NCI-H226 (cell line): ENCODE measurements at regions not wholly inside any gene's neighbourhood (a gene's known extent, or its start where the extent isn't known, plus 50 kb on each side); places are given as distances from the start of the nearest gene placed in this dataset.

Source experiments
- DNase-seq: peaks from one replicate; pipeline ENCODE4 v3.0.0-alpha.2; 2015

DNA sequence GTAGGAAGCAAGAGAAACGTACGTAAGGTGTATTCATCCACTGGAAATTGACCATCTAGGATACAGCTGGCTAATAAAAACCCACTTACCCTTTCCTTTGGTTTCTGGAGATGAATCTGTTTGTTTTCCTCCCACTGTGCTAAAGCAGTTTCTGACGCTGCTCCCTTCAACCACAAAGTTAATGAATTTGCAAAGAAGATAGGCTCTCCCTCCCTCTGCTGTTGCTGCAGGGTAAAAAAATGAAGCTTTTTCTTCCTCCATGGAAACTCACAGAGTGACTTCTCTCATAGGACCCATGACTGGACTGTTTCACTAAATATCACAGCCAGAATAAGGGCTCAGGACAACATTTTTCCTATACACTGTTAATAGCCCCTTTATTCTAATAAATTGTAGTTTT, 172.1 kb upstream of the LRRN1 start:
- no peak for DNase-seq

DNA sequence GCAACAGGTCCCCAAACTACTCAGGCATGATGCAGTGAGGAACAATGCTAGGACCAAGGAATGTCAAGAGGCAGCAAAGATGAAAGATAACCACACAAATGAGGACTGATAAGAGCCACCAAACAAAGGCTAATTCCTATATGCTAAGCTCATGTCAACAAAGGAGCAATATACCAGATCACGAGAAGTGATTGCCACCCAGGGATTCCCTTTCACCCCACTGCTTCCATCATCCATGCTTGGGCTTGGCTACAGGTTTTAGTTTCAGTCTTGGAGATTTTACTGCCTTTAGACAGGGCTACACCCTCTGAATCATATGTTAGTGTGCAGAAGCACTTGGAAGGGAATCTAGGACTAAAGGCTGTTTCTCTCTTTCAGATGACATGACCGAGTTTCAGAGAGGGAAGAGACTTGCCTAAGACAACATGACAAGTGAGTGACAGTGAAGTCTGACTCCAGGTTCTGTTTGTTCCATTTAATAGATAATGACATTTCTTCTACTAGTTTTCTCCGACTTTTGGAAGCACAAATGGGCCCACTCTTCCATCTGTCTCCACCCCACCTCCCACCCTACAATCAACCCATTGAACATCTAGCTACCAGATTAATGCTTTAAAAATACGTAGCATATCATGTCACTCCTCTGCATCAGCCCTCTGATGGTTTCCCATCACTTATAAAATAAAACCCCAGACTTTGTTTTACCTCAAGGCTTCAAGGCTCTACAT, 173.5 kb upstream of the LRRN1 start:
- DNase-seq, result peak; percentile 3

DNA sequence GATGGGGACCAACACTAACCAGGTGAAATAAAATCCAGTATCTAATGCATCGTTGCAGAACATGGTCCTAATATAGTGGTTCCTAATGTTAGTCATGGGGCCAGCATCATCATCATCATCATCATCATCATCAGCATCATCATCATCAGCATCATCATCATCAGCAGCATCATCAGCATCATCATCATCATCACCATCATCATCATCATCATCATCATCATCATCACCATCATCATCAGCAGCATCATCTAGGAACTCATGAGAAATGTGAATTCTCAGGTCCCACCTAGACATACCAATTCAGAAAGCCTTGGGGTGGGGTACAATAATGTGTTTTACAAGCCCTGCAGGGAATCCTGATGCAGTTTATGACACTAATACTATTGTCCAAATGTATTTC, 179.4 kb upstream of the LRRN1 start:
- DNase-seq, result no peak

DNA sequence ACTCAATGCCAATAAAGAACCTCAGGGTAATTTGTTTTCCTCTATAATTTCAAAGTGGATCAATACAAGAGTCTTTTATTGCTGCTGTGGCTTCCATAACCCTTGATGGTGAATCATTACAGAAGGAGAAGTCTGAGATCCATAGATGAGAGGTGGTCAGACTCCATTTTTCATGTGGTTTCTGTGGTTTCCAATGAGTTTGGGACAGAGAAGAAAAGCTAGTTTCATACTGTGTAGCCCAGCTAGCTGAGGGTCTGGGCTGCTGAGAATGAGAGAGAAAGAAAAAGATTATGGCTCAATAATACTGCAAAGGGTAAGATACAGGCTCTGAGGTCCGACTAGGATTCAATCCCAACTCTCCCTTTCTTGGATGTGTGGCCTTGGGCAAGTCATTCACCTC, 180.6 kb upstream of the LRRN1 start:
- no peak for DNase-seq

DNA sequence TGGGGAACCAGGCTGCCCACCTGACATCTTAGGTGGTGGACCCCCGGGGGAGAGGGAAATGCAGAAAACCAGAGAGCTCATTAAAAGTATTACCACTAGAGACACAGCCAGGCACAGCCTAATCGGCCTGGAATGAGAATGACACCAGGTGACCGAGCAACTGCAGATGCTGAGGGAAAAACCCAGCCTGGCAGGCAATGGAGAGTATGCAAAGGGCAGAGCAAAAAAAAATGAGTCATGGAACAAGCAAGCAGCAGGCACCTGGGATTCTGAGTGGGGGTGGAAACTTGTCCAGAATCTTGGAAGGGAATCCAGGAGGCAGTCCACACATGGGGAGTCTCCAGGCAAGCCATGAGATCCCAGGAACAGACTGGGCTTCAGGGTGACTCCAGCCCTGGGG, 183.7 kb upstream of the LRRN1 start:
- DNase-seq, result peak; percentile 35

DNA sequence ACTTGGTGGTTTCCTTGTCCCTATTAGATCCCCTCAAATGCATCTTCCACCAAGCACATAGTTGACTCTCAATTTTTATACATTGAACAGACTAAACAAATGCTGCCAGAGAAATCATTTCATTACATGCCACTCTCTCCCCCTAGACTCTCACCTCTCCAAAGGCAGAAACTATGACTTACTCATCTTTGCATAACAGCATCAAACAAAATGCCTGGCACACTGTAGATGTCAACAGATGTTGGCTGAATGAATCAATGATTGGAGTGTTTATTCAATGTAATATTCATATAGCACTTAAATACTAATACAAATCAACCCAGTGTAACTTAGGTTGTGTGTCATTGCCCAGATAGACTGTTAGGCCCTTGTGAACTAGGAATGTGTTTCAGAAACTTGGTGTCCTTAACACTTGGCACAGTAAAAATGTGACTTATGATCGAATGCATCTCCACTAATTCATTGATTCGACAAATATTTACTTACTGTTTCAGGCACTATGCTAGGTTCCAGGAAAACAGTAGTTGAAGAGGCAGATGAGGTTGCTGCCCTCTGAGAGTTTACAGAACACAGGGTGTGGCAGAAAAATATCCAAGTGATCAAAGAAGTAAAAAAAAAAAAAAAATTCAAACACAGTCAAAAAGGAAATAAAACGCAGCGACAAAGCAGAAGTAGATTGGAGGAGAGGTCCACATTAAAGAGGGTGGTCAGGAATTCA, 188.5 kb upstream of the LRRN1 start:
- DNase-seq, result no peak

DNA sequence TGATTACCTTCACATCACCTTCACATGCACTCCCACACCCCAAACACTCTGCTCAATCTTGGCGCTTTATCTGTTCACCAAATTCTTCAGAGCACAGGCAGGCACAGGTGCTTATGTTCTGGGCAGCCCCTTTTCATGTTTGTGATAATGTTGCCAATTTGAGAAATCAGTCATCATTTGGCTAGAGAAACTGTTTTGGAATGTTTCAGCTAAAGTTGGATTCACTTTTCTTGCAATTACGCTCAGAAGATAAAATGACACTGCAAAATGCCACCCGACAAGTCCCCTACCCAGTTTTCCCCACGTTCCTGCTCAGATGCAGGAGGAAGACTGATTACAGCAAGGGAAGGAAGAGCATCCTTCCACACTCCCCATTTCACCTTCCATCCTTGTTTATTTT, 192.9 kb upstream of the LRRN1 start:
- DNase-seq, result no peak

DNA sequence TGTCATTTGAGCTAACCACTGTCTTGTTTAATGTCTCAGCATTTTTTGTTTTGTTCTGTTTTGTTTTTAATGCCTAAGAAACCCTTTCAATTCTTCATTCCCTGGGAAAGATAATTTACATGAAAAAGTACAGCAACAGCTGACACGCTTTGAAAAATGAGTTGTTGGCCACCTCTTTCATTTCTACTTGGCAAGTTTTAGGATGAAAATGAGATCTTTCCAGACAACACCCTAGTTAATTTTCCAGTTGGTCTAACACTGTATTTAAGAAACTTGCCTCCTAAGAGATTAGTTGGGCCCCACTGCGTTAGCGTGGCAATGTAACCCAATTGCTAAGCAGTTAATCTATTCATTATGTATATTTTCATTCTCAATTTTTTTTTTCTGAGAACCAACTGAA, 194.0 kb upstream of the LRRN1 start:
- no peak for DNase-seq

DNA sequence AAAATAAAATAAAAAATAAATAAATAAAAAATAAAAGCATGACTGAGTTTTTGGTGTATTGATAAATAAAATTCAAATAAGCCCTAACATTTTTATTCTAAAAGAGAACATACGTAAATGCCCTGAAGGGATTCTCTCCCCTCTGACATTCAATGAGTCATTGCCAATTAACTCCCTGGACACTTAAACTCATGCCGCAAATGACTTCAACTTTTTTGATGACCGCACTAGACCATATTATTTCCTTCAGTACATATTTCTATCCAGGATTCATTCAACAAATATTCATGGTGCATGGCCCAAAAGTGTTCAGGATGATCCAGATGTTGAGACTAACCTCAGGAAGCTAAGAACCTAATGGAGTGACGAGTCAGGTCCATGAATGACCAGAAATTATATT, 195.9 kb upstream of the LRRN1 start:
- DNase-seq, result no peak

DNA sequence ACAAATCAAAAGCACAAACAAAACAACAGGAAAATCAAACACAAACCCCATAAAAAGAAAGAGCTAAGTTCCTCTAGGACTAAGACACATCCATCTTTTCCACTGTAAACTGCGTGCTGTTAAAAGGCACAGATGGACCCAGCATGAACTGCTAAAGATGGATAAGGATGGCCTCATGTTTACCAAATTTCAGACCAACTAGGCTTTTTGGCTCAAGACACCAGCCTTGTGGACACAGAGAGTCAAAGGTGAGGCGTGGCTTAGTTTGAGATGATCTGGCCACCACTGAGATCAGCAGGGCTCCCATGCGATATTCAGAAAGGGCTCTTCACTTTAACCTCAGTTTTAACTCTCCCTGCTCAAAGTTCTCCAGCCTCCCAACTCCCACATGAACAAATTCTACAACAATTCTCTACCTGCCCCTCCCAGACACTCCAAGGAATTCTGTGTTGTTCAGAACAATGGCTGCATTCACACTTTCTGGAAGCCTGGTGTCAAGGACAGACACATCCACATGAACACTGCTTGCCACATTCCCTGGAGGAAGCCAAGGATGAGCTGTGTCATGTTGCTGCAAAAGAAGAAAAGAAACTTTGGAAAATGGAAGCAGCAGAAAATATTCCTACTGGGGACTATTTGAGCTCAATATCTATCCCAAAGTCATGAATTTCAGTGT, 198.4 kb upstream of the LRRN1 start:
- no peak for DNase-seq

DNA sequence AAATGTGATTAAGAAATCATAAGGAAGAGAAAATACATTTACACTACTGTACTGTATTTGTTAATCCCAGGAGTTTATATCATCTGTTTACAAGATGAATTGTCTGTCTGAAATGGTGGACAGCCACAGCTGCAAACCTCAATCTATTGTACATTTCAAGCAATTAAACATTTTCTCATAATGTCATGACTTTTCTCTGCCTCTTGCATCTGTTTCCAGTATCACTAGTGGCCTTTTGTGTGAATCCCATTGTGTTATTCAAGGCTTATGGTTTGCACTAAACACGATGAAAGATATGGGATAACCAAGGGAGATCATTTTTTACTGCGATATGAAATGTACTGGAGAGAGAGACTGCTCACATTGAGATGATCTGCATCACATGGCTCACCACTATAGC, 200.2 kb upstream of the LRRN1 start:
- no peak for DNase-seq

DNA sequence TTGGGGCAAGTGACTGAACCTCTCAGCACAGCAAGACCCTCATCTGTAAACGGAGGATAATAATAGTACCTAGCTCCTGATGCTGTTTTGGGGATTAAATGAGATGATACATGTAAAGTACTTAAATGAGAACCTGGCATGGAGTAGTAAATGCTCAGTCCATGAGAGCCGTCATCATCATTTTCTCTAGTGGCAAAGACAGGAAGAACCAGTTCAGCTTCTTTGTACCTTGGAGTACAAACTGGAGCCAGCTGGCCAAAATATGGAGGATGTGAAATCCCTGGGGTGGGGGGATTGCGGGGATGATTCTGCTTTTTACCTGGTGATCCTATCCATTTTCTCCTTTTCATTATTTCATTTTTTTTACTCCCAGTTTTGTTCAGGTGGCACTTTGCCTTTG, 204.2 kb upstream of the LRRN1 start:
- DNase-seq, result no peak

DNA sequence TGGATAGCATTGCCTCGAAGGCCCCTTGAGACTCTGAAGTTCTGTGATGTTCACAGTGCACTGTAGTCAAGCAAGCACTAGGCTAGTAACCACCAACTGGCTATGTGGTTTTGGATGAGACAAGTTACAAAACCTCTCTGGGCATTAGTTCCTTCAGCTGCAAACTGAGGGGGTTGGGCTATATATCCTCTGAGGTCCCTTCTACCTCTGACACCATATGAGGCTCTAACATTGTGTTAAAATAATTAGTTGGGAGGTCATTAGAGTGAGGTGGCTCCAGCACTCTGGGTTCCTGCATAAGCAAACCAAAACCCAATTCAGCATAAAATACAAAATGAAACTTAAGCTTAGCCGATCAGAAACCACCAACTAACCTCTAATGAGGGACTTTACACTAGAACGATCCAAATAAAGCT, 209.5 kb upstream of the LRRN1 start:
- no peak for DNase-seq

DNA sequence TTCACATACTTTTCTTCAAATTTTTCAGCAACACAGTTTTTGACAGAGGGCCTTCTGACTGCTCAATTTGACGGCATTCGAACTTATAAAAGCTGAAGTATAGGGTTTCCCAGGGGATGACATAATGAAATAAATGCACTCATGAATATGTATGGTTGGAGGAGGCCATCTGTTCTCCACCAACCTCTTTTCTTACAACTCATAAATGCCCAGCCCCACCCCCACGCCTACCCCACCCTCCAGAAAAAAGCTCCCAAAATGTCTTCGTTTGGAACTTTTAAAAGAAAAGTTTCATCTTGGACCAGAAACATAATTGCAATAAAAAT, 211.6 kb upstream of the LRRN1 start:
- no peak for DNase-seq

DNA sequence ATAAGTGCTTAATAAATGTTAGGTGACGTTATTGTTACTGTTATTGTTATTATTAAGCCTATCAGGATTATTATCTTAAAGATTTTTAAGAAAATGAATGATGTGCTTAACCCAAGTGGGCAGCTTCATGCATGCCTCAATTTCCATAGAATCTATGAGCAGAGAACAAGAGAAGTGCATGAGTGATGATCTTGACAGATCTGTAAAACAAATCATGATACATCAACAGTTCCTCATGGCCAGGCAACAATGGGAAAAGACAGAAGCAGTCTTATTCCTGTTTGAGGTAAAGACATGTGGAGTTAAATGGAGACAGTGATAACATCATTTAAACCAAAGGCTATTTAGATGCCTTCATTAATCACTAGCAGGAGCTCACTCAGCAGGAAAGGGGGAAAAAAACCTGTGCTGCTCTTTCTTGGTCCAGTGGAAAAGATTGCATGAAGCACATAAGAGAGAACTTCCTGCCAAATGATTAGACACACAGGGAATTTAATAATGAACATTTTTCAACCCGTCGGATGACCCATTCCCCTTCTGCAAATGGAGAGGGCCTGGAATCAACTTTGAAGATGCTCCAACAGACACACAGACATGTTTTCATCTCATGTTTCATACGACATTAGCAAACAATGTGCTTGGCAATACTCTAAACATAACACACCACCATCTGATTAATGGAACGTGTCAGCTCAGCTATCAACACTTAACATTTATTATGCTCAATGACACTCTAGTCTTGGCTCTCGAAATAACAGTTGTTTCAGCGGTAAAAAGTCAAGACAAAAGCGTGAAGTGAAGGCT, 212.2 kb upstream of the LRRN1 start:
- DNase-seq, result no peak

DNA sequence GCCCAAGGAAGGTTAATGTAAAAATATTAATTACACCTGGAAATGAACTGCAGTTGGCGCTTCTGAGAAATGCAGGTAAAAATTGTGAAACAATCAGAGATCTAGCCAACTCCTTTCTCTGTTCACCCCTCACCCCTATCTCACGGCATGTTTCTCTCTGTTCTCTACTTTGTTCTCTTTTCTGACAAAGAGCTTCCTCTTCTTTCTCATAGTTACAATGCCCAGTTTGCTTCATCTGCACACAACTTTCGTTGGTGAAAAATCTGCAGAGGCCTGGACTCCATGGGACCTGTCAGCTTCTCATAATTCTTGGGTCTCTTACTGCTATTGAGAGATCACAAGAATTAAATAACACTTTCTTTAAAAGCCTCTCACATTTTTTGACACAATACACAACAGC, 212.9 kb upstream of the LRRN1 start:
- no peak for DNase-seq

DNA sequence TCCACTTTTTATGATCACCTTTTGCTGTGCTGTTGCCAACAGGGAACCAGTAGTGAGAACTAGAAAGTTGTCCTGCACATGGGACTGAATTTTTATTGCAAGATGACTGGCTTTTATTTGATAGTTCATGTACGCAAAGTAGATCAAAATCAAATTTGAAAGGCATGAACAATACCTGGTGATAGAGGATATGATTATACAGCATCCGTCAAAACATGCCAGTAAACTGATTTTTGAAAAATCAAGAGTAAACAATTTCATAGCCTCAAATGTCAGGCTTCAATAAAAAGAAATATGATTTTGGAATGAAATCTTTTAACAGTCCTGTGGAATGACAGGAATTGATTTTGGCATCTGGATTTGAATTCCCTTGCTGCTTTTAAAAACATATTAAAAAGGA, 219.6 kb upstream of the LRRN1 start:
- no peak for DNase-seq

DNA sequence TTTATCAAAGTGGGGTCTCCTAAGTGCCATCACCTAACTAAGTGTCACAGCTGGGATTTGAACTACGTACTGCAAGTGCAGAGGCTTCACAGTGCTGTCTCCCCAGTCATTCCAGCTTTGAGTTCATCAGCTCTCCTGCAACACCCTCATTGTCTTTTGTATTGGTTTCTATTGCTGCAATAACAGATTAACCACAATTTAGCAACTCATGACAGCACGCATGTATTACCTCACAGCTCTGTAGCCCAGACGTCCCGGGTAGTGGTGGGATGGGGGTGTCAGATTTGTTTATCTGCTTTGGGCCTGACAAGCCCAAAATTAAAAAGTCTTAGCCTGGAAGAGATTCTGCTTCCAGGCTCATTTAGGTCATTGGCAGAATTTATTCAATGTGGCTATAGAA, 220.5 kb upstream of the LRRN1 start:
- DNase-seq, result no peak

DNA sequence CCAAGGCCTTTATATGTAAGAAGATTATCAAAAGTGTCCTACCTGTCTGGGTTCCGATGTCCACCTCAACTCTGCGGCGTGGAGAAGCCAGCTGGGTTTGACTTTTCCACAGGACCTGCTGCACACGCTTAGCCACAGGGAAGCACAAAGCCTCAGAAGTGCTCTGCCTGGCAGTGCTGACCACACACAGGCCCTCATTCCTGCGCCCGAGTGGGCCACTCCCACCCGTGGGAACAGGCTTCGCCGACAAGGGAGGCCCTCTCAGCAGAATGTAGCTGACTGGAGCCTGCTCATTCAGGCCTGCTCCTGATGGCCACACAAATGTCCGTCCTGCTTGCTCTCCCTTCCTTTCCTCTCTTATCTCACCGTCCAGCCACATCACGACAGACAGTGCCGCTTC, 221.4 kb upstream of the LRRN1 start:
- no peak for DNase-seq

DNA sequence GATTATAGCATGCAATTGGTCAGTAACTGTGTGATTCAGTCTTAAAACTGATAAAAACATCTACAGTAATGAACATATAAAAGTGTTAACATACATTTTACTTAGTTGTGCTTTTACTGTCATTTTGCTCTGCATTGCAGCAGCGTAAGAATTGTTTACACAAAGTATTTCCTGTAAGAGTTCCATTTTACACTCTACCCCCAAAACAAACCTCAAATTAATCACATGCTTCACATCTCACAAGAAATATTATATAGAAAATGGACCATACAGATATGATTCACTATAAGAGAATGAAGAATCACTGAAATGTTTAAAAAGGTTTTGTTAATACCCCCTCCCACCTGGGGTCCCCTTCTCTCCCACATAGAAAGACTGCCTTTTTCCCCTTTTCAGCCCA, 225.9 kb upstream of the LRRN1 start:
- no peak for DNase-seq

DNA sequence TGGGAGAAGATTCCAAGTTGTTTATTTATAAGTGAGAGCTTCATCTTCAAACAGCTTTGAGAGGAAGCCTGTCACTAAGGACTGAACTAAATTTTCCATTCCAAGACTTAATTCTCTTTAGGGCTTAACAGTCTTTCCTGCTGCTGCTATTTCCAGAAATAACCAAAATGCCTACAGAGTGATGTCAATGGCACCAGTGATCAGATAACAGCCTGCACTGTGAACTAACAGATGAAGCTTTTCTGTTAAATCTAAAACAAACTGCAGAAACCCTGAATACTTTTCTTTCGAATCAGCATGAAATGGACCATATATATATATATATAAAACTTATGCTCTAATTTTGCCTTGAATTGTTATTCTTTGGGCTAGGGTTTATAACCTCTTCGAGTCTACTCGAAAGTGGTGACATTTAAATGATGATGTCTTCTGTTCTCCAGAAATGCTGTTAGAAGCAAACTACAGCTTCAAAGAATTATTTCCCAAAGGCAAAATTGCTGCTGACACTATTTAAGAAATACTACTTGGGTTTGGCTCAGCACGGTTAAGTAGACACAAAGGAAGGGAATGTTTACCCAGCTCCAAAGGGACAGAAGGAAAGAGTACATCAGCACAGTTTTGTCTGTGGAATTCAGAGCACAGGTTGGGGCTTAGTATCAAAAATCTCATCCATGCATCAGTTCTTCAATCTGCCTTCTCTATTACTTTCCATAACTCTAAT, 238.5 kb upstream of the LRRN1 start:
- DNase-seq, result peak; percentile 37

DNA sequence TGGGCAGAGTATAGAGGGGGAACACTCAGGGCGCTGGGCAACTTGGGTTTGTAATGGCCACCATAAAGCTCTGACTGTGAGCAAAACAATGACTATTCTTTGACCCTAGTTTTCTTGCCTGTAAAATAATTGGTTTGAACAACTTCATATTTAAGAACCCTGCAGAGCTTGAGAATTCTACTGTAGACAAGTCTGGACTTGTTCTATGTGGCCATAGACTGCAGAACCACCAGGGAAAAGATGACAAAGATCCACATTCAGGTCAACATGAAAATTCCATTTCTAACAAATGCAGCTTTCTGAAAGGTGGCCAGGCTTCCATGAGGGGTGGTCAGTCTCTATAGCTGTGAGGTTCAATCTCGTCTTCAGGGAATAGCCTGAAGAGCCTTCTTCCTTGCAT, 239.4 kb upstream of the LRRN1 start:
- no peak for DNase-seq

DNA sequence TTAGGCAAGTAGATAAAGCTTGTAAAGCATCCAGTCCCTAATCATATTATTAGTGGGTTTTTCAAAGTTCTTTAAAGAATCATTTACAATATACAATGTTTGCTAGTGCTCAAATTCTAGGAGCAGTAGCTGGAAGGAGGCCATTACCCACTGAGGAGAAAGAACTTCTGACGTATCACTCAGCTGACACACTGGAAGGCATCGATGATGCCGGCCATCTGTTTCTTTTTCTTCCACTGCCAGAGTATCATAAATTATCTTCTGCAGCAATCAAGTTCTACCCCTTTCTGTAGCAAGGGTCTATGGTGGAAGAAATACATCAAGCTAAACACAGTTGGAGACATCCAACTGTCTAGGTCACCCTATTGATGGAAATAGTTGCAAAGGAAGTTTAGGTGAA, 243.2 kb upstream of the LRRN1 start:
- no peak for DNase-seq
